HG02610 (cell line): ENCODE measurements at regions not wholly inside any gene's neighbourhood (a gene's known extent, or its start where the extent isn't known, plus 50 kb on each side); places are given as distances from the start of the nearest gene placed in this dataset.
A peak's percentile ranks its signal among the peaks of the same experiment; 100 is the strongest.

Experiments
- ATAC-seq: cut with Tn5 transposase; IDR thresholded peaks from one replicate; pipeline ENCODE4 v1.9.1; 2021; ENCODE audit warnings: mild to moderate bottlenecking, moderate library complexity; ENCODE audit not compliant: unreplicated experiment

DNA sequence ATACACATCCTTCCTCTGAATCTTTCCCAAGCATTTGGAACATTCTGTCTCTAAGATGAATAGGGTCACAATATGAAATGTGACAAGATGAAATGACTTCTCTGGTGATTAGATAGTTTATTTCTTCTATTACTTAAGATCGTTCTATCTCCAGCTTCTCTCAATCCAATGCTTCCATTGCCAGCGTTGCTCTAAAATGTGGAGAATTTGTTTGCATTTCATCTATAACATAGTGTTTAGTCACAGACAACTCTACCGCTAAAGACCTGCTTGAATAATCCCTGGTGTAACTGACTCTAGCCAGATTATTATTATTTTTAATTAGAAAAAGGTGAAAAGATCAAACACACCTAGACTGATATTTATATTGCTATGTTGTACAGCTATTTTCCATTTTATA, 184.7 kb upstream of the PRICKLE1 start:
- ATAC-seq = no peak

DNA sequence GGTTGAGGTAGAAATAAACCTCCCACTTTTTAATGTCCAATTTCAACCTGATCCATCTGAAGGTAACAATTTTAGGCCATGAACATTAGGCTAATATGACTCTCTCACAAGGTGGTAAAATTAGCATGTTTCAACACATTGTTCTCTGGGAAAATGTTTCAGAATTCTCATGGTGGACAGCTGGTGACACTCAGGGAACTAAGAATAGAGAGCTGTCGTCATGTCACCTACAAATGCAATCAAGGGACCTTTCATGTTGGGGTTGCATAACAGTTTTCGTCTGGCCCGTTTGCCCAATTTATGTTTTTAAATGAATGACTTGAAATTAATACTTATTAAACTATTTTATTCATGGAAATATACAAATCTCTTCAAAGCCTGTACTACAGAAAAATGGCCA, 180.7 kb upstream of the PRICKLE1 start:
- ATAC-seq = no peak

DNA sequence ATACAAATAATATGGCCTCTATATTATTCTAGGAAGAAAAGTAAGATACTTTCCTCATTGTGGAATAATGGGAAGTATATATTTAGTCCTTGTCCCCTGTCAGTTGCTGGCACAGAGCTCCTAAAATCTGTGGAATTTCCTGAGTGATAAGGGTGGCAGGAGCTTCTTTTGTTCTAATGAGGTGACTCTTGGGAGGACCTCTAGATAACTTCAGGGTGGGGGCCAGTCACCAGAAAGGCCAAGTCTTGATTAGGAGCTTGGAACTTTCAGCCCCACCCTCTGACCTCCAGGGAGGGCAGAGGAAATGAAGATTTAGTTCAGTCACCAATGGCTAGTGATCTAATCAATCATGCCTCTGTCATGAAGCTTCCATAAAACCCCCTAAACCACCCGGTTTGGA, 179.9 kb upstream of the PRICKLE1 start:
- ATAC-seq = no peak

DNA sequence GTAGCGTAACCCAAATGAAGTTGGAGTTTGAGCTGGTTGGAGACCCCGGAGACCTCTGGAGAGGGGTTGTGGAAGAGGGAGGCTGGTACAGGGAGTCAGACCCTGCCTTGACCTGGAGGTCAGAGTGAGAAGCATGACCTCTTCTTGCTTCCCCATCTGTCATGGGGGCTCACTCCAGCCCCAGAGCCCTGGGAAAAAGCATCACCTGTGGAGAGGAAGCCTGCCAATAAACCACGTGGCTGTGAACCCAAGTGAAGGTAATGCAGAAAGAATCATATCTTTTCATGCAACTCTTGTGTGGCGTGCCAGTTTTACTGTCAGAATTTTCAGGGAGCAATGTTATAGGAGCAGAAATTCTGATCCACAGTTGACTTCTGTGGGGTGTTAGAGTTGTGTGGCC, 178.5 kb upstream of the PRICKLE1 start:
- no peak for ATAC-seq

DNA sequence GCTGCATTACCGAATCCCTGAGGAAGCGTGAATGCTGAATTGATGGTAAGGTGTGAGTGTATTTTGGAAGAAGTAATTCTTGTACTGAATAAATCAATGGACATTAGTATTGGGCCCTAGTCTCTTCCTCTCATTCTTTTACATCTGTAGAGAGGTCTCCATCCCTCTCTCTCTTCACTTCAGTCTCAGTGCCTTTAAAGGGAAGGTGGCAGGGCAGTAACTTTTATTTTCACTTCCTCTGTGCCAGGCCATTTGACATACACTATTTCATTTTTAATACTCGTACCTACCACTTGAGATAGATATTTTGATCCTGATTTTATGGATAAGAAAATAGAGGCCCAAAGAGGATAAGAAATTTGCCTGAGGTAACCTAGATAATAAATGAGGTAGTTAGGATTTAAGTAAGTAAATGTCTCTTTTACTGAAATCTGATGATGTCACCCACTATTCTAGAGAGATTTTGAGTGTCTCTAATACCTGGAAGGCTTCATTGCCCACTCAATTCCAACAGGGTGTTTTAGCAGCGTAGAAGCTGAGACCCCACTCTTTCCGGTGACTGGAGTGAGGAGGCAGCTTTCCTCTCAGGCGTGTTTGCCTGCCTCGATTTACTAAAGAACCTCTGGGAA, 177.9 kb upstream of the PRICKLE1 start:
- no peak for ATAC-seq

DNA sequence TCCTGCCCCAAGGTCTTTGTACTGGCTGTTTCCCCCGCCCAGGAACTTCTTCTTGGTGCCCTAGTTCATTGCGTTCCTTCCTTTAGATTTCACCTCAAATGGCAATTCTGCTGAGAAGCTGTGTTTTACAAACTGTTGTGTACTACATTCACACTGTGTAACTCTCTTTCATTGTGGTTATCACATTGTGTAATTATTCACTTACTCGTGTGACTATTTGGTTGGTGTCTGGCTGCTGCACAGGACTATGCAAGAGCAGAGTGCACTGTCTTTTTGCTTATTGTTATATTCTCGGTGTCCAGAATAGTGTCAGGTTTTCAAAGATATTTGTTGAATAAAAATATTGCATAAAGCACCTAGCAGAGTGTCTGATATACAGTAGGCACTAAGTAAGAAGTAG, 177.2 kb upstream of the PRICKLE1 start:
- ATAC-seq = no peak

DNA sequence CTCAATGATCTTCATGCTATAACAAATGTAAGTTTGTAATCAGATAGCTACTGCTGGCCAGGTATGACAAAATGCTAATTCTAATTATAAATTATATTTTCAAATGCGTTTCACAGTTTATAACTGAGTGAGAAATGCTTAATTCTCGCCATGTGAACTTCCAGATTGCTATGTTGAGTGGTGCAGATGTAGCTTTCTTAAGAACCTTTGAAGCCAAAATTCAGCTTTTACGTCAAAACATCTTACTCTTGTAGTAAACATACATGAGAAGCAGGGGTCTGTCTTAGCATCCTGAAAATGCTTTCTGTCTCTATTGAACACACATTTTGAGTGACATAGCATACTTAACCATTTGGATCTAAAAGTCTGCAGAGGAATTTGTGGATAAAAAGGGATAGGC, 176.5 kb upstream of the PRICKLE1 start:
- ATAC-seq = no peak

DNA sequence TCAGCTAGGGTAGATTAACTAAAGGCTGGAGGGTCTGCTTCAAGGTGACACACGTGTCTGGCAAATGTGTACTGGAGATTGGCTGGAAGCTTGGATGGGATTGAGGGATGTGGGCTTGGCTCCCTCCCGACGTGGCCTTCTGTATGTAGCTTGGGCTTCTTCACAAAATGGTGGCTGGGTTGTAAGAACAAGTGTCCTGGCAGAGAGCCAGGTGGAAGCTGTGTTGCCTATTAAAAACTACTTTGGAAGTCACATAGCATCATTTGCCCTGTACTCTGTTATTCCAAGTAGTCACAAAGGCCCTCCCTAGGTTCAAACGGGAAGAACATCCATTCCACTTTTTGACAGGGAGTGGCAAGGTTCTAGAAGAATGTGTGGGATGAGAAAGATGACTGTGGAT, 174.1 kb upstream of the PRICKLE1 start:
- no peak for ATAC-seq

DNA sequence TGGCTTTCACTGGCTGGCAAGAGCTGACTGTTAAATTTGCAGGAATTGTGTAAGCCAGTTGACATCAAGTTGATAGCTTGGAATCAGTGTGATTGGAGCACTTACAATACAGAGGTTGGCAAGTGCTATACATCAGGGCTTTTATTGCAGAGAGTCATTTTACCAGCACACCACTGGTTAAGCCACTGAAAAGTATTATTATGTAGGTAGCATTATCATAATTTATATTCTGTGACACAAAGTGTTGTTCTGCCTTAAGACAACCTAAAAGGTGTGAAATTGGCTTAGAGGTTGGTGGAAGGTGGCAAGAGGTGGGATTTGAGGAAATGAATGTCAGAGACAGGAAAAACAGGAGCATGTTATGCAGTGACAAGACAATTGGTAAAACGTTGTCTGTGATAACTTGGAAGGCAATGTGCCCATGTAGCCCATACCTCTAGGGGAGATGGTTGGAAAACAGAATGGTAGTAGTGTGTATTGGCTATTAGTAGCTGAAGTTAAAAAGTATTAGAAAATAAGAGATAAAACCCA, 172.9 kb upstream of the PRICKLE1 start:
- peak; percentile 2 for ATAC-seq

DNA sequence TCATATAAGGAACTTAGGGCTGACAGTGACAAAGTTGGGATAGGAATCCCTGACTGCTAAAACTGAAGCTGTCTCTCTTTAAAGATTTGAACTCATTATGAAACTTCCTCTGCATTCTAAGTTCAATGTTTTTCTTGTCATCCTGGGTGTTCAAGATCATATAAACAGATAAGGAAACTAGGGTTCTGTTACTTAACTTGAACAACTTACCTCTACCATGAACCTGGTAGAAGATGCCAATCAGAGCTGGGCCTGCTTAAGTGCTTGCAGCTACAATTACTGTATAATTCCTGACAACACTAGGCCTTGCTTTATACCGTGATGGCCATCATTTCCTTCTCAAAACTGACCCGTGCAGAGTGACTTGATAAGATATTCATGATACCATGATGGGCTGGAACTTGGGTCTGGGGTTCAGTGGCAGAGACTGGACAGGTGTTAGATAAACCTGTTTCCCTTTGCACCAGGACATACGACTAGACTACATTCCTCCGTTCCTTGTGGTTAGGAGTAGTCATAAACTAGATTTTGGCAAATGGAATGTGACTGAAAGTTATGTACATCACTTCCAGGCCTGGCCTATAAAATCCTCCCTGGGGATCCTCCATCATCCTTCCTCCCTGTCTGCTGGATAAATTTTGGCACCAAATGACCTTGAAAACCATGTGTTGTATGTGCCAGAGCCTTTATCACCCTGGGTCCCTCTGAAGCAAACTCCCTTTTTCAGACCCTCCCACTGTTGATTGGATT, 172.2 kb upstream of the PRICKLE1 start:
- no peak for ATAC-seq

DNA sequence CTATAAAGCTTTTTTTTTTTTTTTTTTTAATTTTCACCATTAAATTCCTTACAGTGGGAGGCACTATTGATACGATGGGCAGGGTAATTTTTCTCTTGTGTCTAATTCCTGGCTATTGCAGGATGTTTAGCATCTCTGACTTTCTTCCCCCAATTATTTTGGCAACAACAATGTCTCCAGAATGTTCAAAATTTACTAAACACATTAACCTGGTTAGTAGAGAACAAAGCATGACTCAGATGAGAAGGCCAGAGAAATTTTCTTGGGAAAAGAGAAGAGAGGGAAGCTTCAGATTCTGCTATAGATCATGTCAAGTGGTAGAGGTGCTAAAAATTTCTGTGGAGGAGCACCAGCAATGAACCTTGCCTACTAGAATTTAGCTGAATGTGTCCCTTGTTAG, 171.5 kb upstream of the PRICKLE1 start:
- ATAC-seq = no peak

DNA sequence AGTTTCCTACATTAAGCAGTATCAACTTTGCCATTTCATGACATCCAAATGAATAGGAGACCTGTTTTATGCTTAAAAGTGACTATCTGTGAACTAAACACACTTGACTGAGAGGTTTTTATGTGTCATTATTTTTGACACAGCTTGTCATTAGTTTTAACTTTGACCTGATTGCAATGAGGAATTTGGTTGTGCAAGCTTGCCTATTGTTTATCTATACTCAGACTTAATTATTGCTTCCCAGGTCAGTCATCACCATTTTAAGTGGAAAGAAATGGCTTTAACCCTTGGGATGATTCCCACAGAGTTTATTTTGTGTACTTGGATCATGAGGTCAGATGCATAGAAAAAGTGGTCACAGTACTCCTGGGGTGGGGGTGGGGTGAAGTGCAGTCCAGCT, 171.0 kb upstream of the PRICKLE1 start:
- no peak for ATAC-seq

DNA sequence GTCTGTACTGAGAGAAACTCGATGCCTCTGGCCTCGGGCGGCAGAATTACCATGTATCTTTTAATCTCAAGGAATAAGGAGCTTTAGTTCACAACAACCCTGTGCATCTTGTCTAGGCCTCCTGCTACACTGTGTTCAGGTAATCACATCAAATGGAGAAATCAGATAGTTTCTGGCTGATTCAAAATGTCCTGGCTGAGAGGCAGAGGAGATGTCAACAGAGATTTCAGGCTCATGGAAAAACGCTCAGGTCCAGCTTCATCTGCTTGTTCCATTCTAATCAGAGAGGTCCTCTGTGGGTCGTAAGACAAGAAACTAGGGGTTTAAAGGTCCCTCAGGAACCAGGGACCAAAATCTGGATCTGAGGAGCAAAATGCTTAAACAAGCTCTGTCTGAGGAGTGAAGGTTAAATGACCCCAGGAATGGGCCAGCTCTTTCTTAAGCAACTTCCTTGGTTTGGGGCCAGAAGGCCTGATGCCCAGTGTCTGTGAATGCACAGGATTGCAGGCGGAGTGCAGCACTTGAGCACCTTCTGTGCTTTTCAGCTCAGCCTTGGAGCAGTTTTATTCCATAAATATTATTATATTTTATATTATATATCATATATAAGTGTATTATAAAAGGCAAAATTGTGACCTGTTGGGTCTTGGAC, 170.2 kb upstream of the PRICKLE1 start:
- no peak for ATAC-seq

DNA sequence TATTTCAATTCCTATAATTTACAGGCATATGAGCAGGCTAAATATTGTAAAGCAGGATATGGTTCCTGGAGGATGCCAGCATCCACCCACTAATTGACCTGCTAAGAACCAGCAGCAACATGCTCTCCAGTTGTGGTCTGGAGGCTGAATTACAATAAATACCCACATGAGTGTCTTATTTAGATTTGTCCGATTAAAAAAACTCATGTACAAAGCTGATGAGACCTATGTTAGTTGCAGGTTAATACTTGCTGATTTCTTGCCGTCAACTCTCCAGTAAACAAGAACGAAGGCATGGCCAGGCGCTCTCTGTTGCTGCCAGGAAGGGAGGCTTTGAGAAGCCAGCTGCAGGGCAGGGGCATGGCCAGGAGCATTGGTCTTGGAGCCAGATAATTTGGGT, 169.3 kb upstream of the PRICKLE1 start:
- ATAC-seq = no peak

DNA sequence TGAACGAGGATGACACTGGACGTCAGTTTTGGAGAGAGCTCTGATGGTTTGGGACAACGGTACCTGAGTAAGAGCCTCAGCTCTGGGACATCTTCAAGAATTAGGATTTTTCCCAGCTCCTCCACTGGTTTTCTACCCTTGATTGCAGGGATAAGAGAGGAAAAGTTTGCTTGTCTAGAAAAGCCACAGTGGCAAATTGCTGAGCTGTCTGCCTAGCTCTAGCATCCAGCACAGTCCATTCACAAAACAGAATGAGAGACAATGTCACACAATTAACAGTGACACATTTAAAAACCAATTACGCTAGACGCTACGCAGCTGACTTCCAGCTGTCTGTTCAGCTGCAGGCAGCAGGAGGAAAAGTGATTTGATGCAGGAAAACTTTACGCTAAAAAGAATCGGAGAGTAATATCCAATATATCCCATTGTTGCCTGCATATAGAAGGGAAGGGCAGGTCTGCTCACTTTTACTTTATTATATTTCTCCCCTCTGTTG, 168.1 kb upstream of the PRICKLE1 start:
- ATAC-seq = no peak

DNA sequence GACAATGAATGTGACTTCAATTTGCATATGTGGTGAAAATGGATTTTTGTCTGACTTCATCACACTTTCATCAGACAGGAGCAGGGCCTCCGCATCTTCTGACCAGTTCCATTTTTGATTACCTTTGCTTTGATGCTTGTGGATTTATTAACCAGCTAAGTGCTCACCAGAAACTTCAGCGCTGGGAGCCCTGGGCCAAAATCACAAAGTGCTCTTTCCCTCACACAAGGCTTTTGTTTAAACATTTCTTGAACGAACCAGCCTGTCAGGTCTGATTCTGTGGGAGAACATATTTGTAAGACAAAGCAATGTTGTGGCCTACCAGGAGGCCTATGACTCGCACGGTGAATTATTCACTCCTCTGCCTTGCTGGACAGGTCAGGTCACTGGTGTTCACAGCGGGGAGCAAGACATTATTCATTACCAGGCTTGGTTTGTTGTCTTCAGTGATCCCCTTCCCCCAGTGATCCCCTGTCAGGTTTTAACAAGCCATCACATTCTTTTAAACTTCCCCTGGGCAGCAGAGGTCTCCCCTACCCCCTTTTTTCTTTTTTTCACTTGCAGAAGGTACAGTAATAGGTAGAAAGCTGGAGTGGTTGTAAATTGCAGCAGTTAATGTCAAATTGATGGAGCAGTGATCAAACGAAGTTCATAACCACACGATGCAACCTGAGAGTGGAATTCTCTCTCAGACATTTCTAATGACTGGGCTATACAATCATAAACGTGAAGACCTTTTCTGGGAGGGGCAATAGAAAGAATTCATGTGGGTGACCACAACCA, 167.5 kb upstream of the PRICKLE1 start:
- peak; percentile 73 for ATAC-seq

DNA sequence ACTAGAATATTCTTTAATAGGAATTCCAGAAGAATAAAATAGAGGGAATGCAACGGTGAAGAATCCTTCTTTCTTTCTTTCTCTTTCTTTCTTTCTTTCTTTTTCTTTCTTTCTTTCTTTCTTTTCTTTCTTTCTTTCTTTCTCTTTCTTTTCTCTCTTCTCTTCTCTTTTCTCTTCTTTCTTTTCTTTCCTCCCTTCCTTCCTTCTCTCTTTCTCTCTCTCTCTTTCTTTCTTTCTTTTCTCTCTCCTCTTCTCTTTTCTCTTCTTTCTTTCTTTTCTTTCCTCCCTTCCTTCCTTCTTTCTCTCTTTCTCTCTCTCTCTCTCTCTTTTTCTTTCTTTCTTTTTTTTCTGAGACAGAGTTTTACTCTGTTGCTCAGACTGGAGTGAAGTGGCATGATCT, 160.8 kb upstream of the PRICKLE1 start:
- no peak for ATAC-seq

DNA sequence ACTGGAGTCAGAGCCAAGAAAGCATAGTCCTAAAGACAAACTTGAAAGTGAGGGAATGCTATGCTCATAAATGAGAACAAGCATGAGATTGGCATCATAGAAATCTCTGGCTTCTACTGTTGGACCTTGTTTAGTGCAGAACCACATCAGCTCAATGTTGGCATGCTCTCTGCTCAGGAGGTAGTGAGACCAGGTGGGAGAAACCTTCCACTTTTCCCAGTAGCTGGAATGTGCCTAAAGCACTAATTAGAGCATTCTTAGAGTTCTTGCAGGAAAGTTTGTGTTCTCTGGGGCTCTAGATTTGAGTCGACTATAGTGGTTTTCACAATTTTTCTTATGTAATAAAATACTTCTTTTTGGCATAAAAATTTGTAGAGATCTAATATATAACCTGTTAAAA, 159.7 kb upstream of the PRICKLE1 start:
- no peak for ATAC-seq

DNA sequence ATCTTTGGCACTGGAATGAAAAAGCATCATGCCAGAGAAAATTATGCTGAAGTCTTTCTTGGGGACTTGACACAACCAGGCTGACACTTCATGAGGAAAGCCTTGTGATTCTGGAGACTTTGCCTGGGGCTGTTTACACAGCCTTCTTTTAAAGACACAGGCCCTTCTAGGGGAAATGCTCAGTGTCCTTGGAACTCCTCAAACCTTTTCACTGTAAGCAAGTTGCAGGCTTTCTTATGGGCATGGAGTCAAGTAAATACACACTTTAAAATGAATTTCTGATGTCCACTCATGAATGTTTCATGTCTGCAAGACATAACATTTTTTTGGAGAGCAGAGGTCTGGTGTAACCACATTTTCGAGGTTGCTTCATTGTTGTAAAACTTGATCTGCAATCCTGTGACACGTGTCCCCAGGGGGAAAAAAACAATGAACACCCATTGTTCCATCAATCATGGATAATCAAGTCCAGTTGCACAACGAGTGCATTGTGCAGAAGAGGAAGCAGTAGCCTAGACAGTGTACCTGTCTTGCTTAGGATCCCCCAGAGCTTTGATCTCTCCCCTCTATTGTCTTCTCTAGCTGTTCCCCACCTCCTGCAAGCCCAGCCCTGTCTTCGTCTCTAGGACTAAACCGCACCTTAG, 155.1 kb upstream of the PRICKLE1 start:
- no peak for ATAC-seq

DNA sequence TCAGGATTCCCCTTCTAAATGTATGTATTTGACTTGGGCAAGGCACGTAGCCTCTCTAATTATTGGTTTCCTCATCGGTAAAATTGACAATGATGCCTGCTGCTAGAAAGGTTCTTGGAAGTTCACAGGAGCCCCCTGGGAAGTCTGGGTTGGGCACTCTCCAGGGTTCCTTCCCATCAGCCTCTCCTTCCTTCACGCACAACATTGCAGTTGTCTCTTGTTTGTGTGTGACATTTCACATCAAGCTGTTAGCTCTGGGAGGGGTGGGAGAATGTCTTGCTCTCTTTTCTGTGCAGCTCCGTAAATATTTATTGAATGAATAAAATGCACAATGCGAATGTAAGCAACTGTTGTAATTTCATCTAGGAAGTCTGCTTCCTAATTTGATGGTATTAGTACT, 153.2 kb upstream of the PRICKLE1 start:
- no peak for ATAC-seq
